Stomach (tissue), 8 donors: ENCODE measurements at regions not wholly inside any gene's neighbourhood (a gene's known extent, or its start where the extent isn't known, plus 50 kb on each side); places are given as distances from the start of the nearest gene placed in this dataset.

Source experiments
- DNase-seq, 2 donors: peaks; one replicate each; pipeline versions ENCODE4 v3.0.0 to v3.0.0-alpha.2; 2013 to 2019
- H3K27ac ChIP-seq, 5 donors: fragments of 200-600 bp in 4 of 5; sonication (generic) in 4 of 5; one replicate each; pipeline ENCODE4 v1.5.1; 2013 to 2019; ENCODE audit warnings: mild to moderate bottlenecking in 1 of 5, moderate library complexity in 1 of 5
- H3K27me3 ChIP-seq, 3 donors: fragments of 200-600 bp; sonication (generic); one replicate each; pipeline ENCODE4 v1.5.1; 2017 to 2019; ENCODE audit warnings: mixed run types in 1 of 3
- H3K36me3 ChIP-seq, 4 donors: fragments of 200-600 bp; sonication (generic); 1 replicate in 3 of 4; 2 replicates in 1 of 4; pipeline ENCODE4 v1.5.1; 2016 to 2019
- H3K4me1 ChIP-seq, 4 donors: fragments of 200-600 bp; sonication (generic); one replicate each; pipeline ENCODE4 v1.5.1; 2016 to 2019
- H3K4me3 ChIP-seq, 4 donors: fragments of 200-600 bp; sonication (generic) in 3 of 4; one replicate each; pipeline ENCODE4 v1.5.1; 2016 to 2019; ENCODE audit warnings: mild to moderate bottlenecking in 1 of 4
- H3K9me3 ChIP-seq, 4 donors: fragments of 200-600 bp; sonication (generic); one replicate each; pipeline ENCODE4 v1.5.1; 2016 to 2019
- EP300 ChIP-seq: sonication (generic); formaldehyde crosslinking; IDR thresholded peaks from one replicate; pipeline ENCODE4 v1.6.1; 2017; ENCODE audit warnings: antibody characterized with exemption
- POLR2A ChIP-seq, 4 donors: fragments of 450-650 bp; IDR thresholded peaks; one replicate each; pipeline ENCODE4 v1.6.1; 2016; ENCODE audit warnings: antibody characterized with exemption in 4 of 4, control low read depth in 2 of 4, mild to moderate bottlenecking in 1 of 4, moderate library complexity in 1 of 4
- POLR2AphosphoS5 ChIP-seq, 3 donors: sonication (generic); formaldehyde crosslinking; IDR thresholded peaks; one replicate each; pipeline ENCODE4 v1.6.1; 2016; ENCODE audit warnings: antibody characterized with exemption in 3 of 3
- WGBS, 5 donors: extraction: QIAGEN DNeasy Blood & Tissue Kit in 3 of 5; methylation state at CpG; one replicate each; pipeline versions ENCODE4 v1.1.5 to v1.1.7; 2013 to 2018; 5-methylcytosine and 5-hydroxymethylcytosine counted together
- intact Hi-C: fragments of 100-400 bp; cut with DNase I; formaldehyde crosslinking; loops from one replicate; pipeline ENCODE4 v1.15.1; 2023; ENCODE audit warnings: low total_unique reads
- TF ChIP-seq, protein P1 (sequence below), 7 experiments: fragments of 450-650 bp in 4 of 7; fragments of 200-600 bp in 3 of 7; sonication (generic) in 3 of 7; IDR thresholded peaks; one replicate each; pipeline ENCODE4 v1.5.1; 2016 to 2019; ENCODE audit warnings: antibody characterized with exemption in 7 of 7, control low read depth in 2 of 7, mild to moderate bottlenecking in 1 of 7
- donor health status: healthy with polysubstance abuse.
- donor health status: Bipolar disorder and iron deficiency.
- donor health status: healthy.

- Histone ChIP-seq H3K9me3 (no peaks in the 10 kb centered on the region), H3K27ac (no peak overlapping the region), H3K36me3 (no peaks in the 10 kb centered on the region), H3K27me3 (no peaks in the 10 kb centered on the region), H3K4me3 (no peak overlapping the region), H3K4me1 (peaks cover under 1 to 15% (median 10%) of the 10 kb centered on the region in 4 donors)
- no peak for DNase-seq
- 77 to 84% (median 83%) methylated on average over 4 of the region's 4 CpGs for WGBS, 5 donors
- TF ChIP-seq, protein P1, sequence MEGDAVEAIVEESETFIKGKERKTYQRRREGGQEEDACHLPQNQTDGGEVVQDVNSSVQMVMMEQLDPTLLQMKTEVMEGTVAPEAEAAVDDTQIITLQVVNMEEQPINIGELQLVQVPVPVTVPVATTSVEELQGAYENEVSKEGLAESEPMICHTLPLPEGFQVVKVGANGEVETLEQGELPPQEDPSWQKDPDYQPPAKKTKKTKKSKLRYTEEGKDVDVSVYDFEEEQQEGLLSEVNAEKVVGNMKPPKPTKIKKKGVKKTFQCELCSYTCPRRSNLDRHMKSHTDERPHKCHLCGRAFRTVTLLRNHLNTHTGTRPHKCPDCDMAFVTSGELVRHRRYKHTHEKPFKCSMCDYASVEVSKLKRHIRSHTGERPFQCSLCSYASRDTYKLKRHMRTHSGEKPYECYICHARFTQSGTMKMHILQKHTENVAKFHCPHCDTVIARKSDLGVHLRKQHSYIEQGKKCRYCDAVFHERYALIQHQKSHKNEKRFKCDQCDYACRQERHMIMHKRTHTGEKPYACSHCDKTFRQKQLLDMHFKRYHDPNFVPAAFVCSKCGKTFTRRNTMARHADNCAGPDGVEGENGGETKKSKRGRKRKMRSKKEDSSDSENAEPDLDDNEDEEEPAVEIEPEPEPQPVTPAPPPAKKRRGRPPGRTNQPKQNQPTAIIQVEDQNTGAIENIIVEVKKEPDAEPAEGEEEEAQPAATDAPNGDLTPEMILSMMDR (IDR thresholded peaks at IDR 0.05) = no peak
- no peak for TF ChIP-seq POLR2A (IDR thresholded peaks at IDR 0.05)
- no peak for TF ChIP-seq POLR2AphosphoS5 (IDR thresholded peaks at IDR 0.05)
- no peak for TF ChIP-seq EP300
- intact Hi-C loops = no loop called here
Observed at GRCh38 chr2:234682492-234683228, 185.8 kb upstream of the ARL4C start.

DNA sequence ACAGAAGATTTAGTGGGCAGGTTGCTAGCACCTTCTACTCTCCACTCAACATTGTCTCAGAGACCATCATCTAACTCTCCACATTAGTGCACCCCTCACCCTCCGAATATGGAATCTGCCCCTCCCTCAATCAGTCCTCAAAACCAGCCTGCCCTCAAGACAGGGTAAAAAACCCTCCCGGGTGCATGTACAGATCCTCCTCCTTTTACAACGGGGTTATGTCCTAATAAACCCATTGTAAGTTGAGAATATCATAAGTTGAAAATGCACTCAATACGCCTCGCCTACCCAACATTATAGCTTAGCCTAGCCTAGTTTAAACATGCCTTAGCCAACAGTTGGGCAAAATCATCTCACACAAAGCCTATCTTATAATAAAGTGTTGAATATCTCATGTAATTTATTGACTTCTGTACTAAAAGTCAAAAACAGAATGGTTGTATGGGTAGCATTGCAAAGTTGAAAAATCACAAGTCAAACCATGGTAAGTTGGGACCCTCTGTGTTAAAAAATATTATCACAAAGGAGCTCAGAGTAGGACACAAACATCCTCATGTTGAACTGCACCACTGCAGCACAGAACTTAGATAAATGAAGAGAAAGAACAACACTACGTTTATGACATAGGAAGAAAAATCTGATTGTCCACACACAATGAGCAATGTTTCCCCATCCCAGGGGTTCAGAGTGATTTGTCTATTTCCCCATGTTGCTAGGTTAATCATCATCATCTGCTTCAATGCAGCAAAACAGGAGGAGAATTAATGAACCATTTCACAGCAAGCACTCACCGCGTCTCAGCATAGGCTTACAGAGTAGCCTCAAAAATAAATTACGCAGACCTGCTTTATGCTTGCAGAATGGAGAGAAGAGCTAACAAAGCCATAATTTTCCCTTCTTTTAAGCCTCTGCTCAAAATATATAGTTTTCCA, 184.1 kb upstream of the ARL4C start:
- Histone ChIP-seq H3K27me3 (no peaks in the 10 kb centered on the region), H3K9me3 (no peaks in the 10 kb centered on the region), H3K36me3 (no peaks in the 10 kb centered on the region), H3K27ac (peak overlapping the region in 1 of 5 donors; percentile 67), H3K4me1 (peaks cover 15 to 31% (median 21%) of the 10 kb centered on the region in 4 donors), H3K4me3 (no peak overlapping the region)
- intact Hi-C loops = no loop called here
- no peak for TF ChIP-seq EP300
- TF ChIP-seq POLR2A (IDR thresholded peaks at IDR 0.05) = no peak
- TF ChIP-seq, protein P1 (IDR thresholded peaks at IDR 0.05) = no peak
- TF ChIP-seq POLR2AphosphoS5 (IDR thresholded peaks at IDR 0.05) = no peak
- WGBS, 5 donors = 89 to 95% (median 93%) methylated on average over 9 of the region's 9 CpGs
- no peak for DNase-seq

- Histone ChIP-seq H3K4me1 (peaks cover 15 to 40% (median 24%) of the 10 kb centered on the region in 4 donors), H3K36me3 (no peaks in the 10 kb centered on the region), H3K4me3 (no peak overlapping the region), H3K27ac (peak overlapping the region in 4 of 5 donors; percentile 13 to 67 (median 44)), H3K9me3 (no peaks in the 10 kb centered on the region), H3K27me3 (no peaks in the 10 kb centered on the region)
- WGBS, 5 donors = 51 to 61% (median 59%) methylated on average over 14 of the region's 14 CpGs
- intact Hi-C loops = loop anchor here (10.0 kb wide), 1 partner anchor 135 kb away; no protein-coding TSS in a partner anchor
- TF ChIP-seq EP300 = no peak
- TF ChIP-seq POLR2AphosphoS5 (IDR thresholded peaks at IDR 0.05) = peak in 1 of 3 donors; percentile 61
- DNase-seq = peak; percentile 39 to 55
Observed at GRCh38 chr2:234679741-234680687, 183.1 kb upstream of the ARL4C start.

- DNase-seq = no peak
- Histone ChIP-seq H3K36me3 (no peaks in the 10 kb centered on the region), H3K27me3 (no peaks in the 10 kb centered on the region), H3K27ac (peak overlapping the region in 4 of 5 donors; percentile 13 to 67 (median 44)), H3K4me1 (peaks cover 15 to 40% (median 24%) of the 10 kb centered on the region in 4 donors), H3K4me3 (no peak overlapping the region), H3K9me3 (no peaks in the 10 kb centered on the region)
- TF ChIP-seq EP300 = no peak
- TF ChIP-seq POLR2AphosphoS5 (IDR thresholded peaks at IDR 0.05) = no peak
- WGBS, 5 donors = 79 to 92% (median 86%) methylated on average over 8 of the region's 8 CpGs
- intact Hi-C loops = loop anchor here (10.0 kb wide), 1 partner anchor 135 kb away; no protein-coding TSS in a partner anchor
Observed at GRCh38 chr2:234679301-234679740, 182.4 kb upstream of the ARL4C start.
